OCI-LY1 (cell line): ENCODE measurements at regions not wholly inside any gene's neighbourhood (a gene's known extent, or its start where the extent isn't known, plus 50 kb on each side); places are given as distances from the start of the nearest gene placed in this dataset.

ENCODE experiments used
- H2AFZ ChIP-seq: fragments of 200-600 bp; sonication (generic), shearing (Covaris generic); 2 replicates; pipeline ENCODE4 v1.6.0; 2014; ENCODE audit warnings: antibody characterized with exemption, mild to moderate bottlenecking, low read length
- H3F3A ChIP-seq: fragments of 200-600 bp; sonication (generic), shearing (Covaris generic); 2 replicates; pipeline ENCODE4 v1.6.0; 2014; ENCODE audit warnings: mild to moderate bottlenecking, antibody characterized with exemption, low read length, moderate library complexity; ENCODE audit not compliant: insufficient read depth
- H3K27ac ChIP-seq: fragments of 200-600 bp; sonication (generic); 2 replicates; pipeline ENCODE4 v1.5.1; 2014; ENCODE audit warnings: low read length, mixed run types, mild to moderate bottlenecking, low read depth; ENCODE audit not compliant: poor library complexity, severe bottlenecking
- H3K27me3 ChIP-seq: fragments of 200-600 bp; sonication (generic); 2 replicates; pipeline ENCODE4 v1.6.0; 2014; ENCODE audit warnings: antibody characterized with exemption, mild to moderate bottlenecking, low read length, moderate library complexity; ENCODE audit not compliant: insufficient read depth
- H3K36me3 ChIP-seq: fragments of 200-600 bp; sonication (generic); 2 replicates; pipeline ENCODE4 v1.6.1; 2014; ENCODE audit warnings: mild to moderate bottlenecking, antibody characterized with exemption, low read length, moderate library complexity, mixed read lengths; ENCODE audit not compliant: insufficient read depth
- H3K4me1 ChIP-seq: fragments of 200-600 bp; sonication (generic); 2 replicates; pipeline ENCODE4 v1.5.1; 2014; ENCODE audit warnings: mild to moderate bottlenecking, low read length, moderate library complexity; ENCODE audit not compliant: insufficient read depth, severe bottlenecking
- H3K4me2 ChIP-seq: fragments of 200-600 bp; sonication (generic), shearing (Covaris generic); 2 replicates; pipeline ENCODE4 v1.6.1; 2014; ENCODE audit warnings: low read length
- H3K4me3 ChIP-seq: fragments of 200-600 bp; sonication (generic); 2 replicates; pipeline ENCODE4 v1.5.1; 2014; ENCODE audit warnings: low read length, low read depth, mild to moderate bottlenecking, mixed read lengths; ENCODE audit not compliant: poor library complexity, severe bottlenecking
- H3K79me2 ChIP-seq: fragments of 200-600 bp; shearing (Covaris generic); 2 replicates; pipeline ENCODE4 v1.6.1; 2016; ENCODE audit warnings: mixed run types, low read length, mixed read lengths; ENCODE audit not compliant: insufficient read depth
- H3K9ac ChIP-seq: fragments of 200-600 bp; sonication (generic), shearing (Covaris generic); 2 replicates; pipeline ENCODE4 v1.6.1; 2014; ENCODE audit warnings: mild to moderate bottlenecking, low read length, mixed read lengths
- H3K9me2 ChIP-seq: fragments of 200-600 bp; sonication (generic), shearing (Covaris generic); 2 replicates; pipeline ENCODE4 v1.6.1; 2014; ENCODE audit warnings: low read depth, mild to moderate bottlenecking, low read length, mixed read lengths
- H3K9me3 ChIP-seq: fragments of 200-600 bp; shearing (Covaris generic); 2 replicates; pipeline ENCODE4 v1.6.1; 2014; ENCODE audit warnings: low read length, mixed read lengths
- H4K20me1 ChIP-seq: fragments of 200-600 bp; sonication (generic), shearing (Covaris generic); 2 replicates; pipeline ENCODE4 v1.6.0; 2016; ENCODE audit warnings: mild to moderate bottlenecking, low read length; ENCODE audit not compliant: insufficient read depth
- EZH2 ChIP-seq: fragments of 200-600 bp; sonication (generic), shearing (Covaris generic); IDR thresholded peaks from 2 replicates; pipeline ENCODE4 v1.8.0; 2017; ENCODE audit warnings: borderline replicate concordance, mixed run types, mild to moderate bottlenecking, antibody characterized with exemption, low read length, moderate library complexity, mixed read lengths
- TF ChIP-seq, protein P1 (sequence below): fragments of 200-600 bp; sonication (generic), shearing (Covaris generic); IDR thresholded peaks from 2 replicates; pipeline ENCODE4 v1.5.1; 2017; ENCODE audit warnings: mild to moderate bottlenecking, antibody characterized with exemption, low read length, moderate library complexity, mixed read lengths

- Histone ChIP-seq H3K4me1 (no peaks in the 10 kb centered on the region), H3K4me3 (no peak overlapping the region), H3F3A (no peaks in the 10 kb centered on the region), H3K27me3 (no peaks in the 10 kb centered on the region), H3K9ac (no peak overlapping the region), H3K9me3 (no peaks in the 10 kb centered on the region), H3K36me3 (no peaks in the 10 kb centered on the region), H3K4me2 (no peak overlapping the region), H3K27ac (no peak overlapping the region), H3K79me2 (no peaks in the 10 kb centered on the region), H2AFZ (no peak overlapping the region), H3K9me2 (no peaks in the 10 kb centered on the region), H4K20me1 (no peaks in the 10 kb centered on the region)
- TF ChIP-seq EZH2 = no peak
- TF ChIP-seq, protein P1, sequence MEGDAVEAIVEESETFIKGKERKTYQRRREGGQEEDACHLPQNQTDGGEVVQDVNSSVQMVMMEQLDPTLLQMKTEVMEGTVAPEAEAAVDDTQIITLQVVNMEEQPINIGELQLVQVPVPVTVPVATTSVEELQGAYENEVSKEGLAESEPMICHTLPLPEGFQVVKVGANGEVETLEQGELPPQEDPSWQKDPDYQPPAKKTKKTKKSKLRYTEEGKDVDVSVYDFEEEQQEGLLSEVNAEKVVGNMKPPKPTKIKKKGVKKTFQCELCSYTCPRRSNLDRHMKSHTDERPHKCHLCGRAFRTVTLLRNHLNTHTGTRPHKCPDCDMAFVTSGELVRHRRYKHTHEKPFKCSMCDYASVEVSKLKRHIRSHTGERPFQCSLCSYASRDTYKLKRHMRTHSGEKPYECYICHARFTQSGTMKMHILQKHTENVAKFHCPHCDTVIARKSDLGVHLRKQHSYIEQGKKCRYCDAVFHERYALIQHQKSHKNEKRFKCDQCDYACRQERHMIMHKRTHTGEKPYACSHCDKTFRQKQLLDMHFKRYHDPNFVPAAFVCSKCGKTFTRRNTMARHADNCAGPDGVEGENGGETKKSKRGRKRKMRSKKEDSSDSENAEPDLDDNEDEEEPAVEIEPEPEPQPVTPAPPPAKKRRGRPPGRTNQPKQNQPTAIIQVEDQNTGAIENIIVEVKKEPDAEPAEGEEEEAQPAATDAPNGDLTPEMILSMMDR = no peak
Measured at GRCh38 chr1:157189986-157190982, 52.1 kb upstream of the ETV3 start.

DNA sequence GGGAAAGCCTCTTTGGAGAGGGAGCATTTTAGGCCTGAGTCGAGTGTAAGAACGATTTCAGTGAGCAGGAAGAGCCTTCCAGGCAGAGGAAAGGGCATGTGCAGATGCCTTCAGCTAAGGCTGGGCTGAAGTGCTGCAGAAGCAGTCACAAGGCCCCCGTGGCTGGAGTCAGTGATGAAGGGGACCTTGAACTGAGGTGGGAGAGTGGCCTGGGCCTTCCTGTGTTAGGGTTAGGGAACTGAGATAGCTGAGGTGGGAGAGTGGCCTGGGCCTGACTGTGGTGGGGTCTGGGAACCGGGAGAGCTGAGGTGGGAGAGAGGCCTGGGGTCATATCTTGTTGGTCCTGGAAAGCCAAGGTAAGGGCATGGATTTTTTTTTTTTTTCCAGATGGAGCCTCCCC is 50.9 kb upstream of the ETV3 start:
- TF ChIP-seq, protein P1 = no peak
- no peak for TF ChIP-seq EZH2
- Histone ChIP-seq H3K27me3 (no peaks in the 10 kb centered on the region), H3K9me3 (no peaks in the 10 kb centered on the region), H3K9me2 (no peaks in the 10 kb centered on the region), H3K9ac (no peak overlapping the region), H2AFZ (no peak overlapping the region), H3K4me2 (no peak overlapping the region), H3K79me2 (no peaks in the 10 kb centered on the region), H4K20me1 (no peaks in the 10 kb centered on the region), H3K36me3 (no peaks in the 10 kb centered on the region), H3F3A (no peaks in the 10 kb centered on the region), H3K4me3 (no peak overlapping the region), H3K4me1 (no peaks in the 10 kb centered on the region), H3K27ac (no peak overlapping the region)
